ENCODE measurements at regions not wholly inside any gene's neighbourhood (a gene's known extent, or its start where the extent isn't known, plus 50 kb on each side); places are given as distances from the start of the nearest gene placed in this dataset.

DNA sequence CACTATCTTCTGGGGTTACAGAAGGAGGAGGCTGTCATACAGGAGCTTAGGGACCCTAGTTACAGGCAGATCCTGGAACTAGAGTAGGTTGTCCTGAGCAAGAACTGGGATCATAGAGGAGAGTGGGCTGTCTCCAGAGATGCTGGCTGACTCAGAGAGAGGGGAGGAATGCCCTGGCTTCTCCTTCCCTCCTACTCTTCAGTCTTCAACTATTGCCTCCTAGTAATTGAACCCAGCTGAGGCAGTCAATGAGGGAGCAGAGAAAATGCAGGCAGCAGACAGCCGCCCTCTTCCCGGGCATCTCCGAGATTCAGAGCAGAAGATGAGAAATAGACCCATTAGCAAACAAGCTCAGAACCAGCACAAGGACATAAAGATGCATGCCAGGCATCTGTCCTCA is 118.3 kb upstream of the PDE5A start:
- no peak for TF ChIP-seq ZNF416 (tag by site-specific recombination; IDR thresholded peaks at IDR 0.05)
- TF ChIP-seq, protein P1, sequence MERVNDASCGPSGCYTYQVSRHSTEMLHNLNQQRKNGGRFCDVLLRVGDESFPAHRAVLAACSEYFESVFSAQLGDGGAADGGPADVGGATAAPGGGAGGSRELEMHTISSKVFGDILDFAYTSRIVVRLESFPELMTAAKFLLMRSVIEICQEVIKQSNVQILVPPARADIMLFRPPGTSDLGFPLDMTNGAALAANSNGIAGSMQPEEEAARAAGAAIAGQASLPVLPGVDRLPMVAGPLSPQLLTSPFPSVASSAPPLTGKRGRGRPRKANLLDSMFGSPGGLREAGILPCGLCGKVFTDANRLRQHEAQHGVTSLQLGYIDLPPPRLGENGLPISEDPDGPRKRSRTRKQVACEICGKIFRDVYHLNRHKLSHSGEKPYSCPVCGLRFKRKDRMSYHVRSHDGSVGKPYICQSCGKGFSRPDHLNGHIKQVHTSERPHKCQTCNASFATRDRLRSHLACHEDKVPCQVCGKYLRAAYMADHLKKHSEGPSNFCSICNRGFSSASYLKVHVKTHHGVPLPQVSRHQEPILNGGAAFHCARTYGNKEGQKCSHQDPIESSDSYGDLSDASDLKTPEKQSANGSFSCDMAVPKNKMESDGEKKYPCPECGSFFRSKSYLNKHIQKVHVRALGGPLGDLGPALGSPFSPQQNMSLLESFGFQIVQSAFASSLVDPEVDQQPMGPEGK (tag by site-specific recombination; IDR thresholded peaks at IDR 0.05): no peak
- no peak for TF ChIP-seq CTCF (tag by site-specific recombination; IDR thresholded peaks at IDR 0.05)

All from HEK293 (cell line).